OCI-LY1 (cell line): ENCODE measurements at regions not wholly inside any gene's neighbourhood (a gene's known extent, or its start where the extent isn't known, plus 50 kb on each side); places are given as distances from the start of the nearest gene placed in this dataset.

Experiments used
- H2AFZ ChIP-seq: fragments of 200-600 bp; sonication (generic), shearing (Covaris generic); 2 replicates; pipeline ENCODE4 v1.6.0; 2014; ENCODE audit warnings: antibody characterized with exemption, mild to moderate bottlenecking, low read length
- H3F3A ChIP-seq: fragments of 200-600 bp; sonication (generic), shearing (Covaris generic); 2 replicates; pipeline ENCODE4 v1.6.0; 2014; ENCODE audit warnings: mild to moderate bottlenecking, antibody characterized with exemption, low read length, moderate library complexity; ENCODE audit not compliant: insufficient read depth
- H3K27ac ChIP-seq: fragments of 200-600 bp; sonication (generic); 2 replicates; pipeline ENCODE4 v1.5.1; 2014; ENCODE audit warnings: low read length, mixed run types, mild to moderate bottlenecking, low read depth; ENCODE audit not compliant: poor library complexity, severe bottlenecking
- H3K27me3 ChIP-seq: fragments of 200-600 bp; sonication (generic); 2 replicates; pipeline ENCODE4 v1.6.0; 2014; ENCODE audit warnings: antibody characterized with exemption, mild to moderate bottlenecking, low read length, moderate library complexity; ENCODE audit not compliant: insufficient read depth
- H3K36me3 ChIP-seq: fragments of 200-600 bp; sonication (generic); 2 replicates; pipeline ENCODE4 v1.6.1; 2014; ENCODE audit warnings: mild to moderate bottlenecking, antibody characterized with exemption, low read length, moderate library complexity, mixed read lengths; ENCODE audit not compliant: insufficient read depth
- H3K4me1 ChIP-seq: fragments of 200-600 bp; sonication (generic); 2 replicates; pipeline ENCODE4 v1.5.1; 2014; ENCODE audit warnings: mild to moderate bottlenecking, low read length, moderate library complexity; ENCODE audit not compliant: insufficient read depth, severe bottlenecking
- H3K4me2 ChIP-seq: fragments of 200-600 bp; sonication (generic), shearing (Covaris generic); 2 replicates; pipeline ENCODE4 v1.6.1; 2014; ENCODE audit warnings: low read length
- H3K4me3 ChIP-seq: fragments of 200-600 bp; sonication (generic); 2 replicates; pipeline ENCODE4 v1.5.1; 2014; ENCODE audit warnings: low read length, low read depth, mild to moderate bottlenecking, mixed read lengths; ENCODE audit not compliant: poor library complexity, severe bottlenecking
- H3K79me2 ChIP-seq: fragments of 200-600 bp; shearing (Covaris generic); 2 replicates; pipeline ENCODE4 v1.6.1; 2016; ENCODE audit warnings: mixed run types, low read length, mixed read lengths; ENCODE audit not compliant: insufficient read depth
- H3K9ac ChIP-seq: fragments of 200-600 bp; sonication (generic), shearing (Covaris generic); 2 replicates; pipeline ENCODE4 v1.6.1; 2014; ENCODE audit warnings: mild to moderate bottlenecking, low read length, mixed read lengths
- H3K9me2 ChIP-seq: fragments of 200-600 bp; sonication (generic), shearing (Covaris generic); 2 replicates; pipeline ENCODE4 v1.6.1; 2014; ENCODE audit warnings: low read depth, mild to moderate bottlenecking, low read length, mixed read lengths
- H3K9me3 ChIP-seq: fragments of 200-600 bp; shearing (Covaris generic); 2 replicates; pipeline ENCODE4 v1.6.1; 2014; ENCODE audit warnings: low read length, mixed read lengths
- H4K20me1 ChIP-seq: fragments of 200-600 bp; sonication (generic), shearing (Covaris generic); 2 replicates; pipeline ENCODE4 v1.6.0; 2016; ENCODE audit warnings: mild to moderate bottlenecking, low read length; ENCODE audit not compliant: insufficient read depth
- EZH2 ChIP-seq: fragments of 200-600 bp; sonication (generic), shearing (Covaris generic); IDR thresholded peaks from 2 replicates; pipeline ENCODE4 v1.8.0; 2017; ENCODE audit warnings: borderline replicate concordance, mixed run types, mild to moderate bottlenecking, antibody characterized with exemption, low read length, moderate library complexity, mixed read lengths
- TF ChIP-seq, protein P1 (sequence below): fragments of 200-600 bp; sonication (generic), shearing (Covaris generic); IDR thresholded peaks from 2 replicates; pipeline ENCODE4 v1.5.1; 2017; ENCODE audit warnings: mild to moderate bottlenecking, antibody characterized with exemption, low read length, moderate library complexity, mixed read lengths

DNA sequence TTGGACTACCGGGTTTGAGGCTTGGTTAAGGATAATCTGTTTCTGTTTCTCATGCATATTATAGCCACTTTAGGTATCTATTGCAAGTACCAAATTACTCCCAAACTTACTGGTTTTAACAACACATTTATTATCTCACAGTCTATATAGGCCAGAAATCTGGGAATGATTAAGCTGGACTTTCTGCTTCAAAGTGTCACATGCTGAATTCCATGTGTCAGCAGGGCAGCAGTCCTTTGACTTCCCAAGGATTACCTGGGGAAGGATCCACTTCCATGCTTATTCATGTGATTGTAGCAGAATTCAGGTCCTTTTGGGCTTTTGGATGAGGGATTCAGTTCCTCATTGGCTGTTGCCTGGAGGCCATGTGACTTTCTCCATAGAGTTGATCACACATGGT, 349.0 kb upstream of the TRAM1L1 start:
- no peaks in the 10 kb centered on the region for H3K9me3 ChIP-seq
- H3K4me3 ChIP-seq: no peak overlapping the region
- no peaks in the 10 kb centered on the region for H3K79me2 ChIP-seq
- H2AFZ ChIP-seq: no peak overlapping the region
- no peaks in the 10 kb centered on the region for H3K4me1 ChIP-seq
- no peaks in the 10 kb centered on the region for H3K36me3 ChIP-seq
- no peaks in the 10 kb centered on the region for H3F3A ChIP-seq
- no peaks in the 10 kb centered on the region for H3K9me2 ChIP-seq
- no peaks in the 10 kb centered on the region for H3K27me3 ChIP-seq
- no peak overlapping the region for H3K27ac ChIP-seq
- no peaks in the 10 kb centered on the region for H4K20me1 ChIP-seq
- no peak overlapping the region for H3K4me2 ChIP-seq
- H3K9ac ChIP-seq: no peak overlapping the region
- TF ChIP-seq, protein P1, sequence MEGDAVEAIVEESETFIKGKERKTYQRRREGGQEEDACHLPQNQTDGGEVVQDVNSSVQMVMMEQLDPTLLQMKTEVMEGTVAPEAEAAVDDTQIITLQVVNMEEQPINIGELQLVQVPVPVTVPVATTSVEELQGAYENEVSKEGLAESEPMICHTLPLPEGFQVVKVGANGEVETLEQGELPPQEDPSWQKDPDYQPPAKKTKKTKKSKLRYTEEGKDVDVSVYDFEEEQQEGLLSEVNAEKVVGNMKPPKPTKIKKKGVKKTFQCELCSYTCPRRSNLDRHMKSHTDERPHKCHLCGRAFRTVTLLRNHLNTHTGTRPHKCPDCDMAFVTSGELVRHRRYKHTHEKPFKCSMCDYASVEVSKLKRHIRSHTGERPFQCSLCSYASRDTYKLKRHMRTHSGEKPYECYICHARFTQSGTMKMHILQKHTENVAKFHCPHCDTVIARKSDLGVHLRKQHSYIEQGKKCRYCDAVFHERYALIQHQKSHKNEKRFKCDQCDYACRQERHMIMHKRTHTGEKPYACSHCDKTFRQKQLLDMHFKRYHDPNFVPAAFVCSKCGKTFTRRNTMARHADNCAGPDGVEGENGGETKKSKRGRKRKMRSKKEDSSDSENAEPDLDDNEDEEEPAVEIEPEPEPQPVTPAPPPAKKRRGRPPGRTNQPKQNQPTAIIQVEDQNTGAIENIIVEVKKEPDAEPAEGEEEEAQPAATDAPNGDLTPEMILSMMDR: no peak
- no peak for TF ChIP-seq EZH2

DNA sequence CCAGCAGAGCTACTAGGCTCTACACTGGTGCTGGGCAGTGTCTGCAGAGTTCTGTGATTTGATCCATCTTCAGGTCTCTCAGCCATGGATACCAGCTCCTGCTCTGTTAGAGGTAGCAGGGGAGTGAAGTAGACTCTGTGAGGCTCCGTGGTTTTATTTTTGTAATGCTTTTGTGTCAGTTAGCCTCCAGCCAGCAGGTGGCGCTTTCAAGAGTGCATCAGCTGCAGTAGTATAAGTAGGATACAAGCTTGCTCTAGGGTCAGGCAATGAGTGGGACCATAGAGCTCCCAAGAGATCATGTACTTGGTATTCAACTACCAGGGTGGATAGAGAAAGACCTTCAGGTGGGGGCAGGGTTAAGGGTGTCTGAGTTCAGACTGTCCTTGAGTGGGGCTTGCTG, 362.5 kb upstream of the TRAM1L1 start:
- H3K4me2 ChIP-seq: no peak overlapping the region
- H4K20me1 ChIP-seq: no peaks in the 10 kb centered on the region
- H3K79me2 ChIP-seq: no peaks in the 10 kb centered on the region
- H3K9me3 ChIP-seq: no peaks in the 10 kb centered on the region
- no peaks in the 10 kb centered on the region for H3F3A ChIP-seq
- TF ChIP-seq, protein P1: peak; percentile 60
- TF ChIP-seq EZH2: no peak
- no peak overlapping the region for H3K4me3 ChIP-seq
- H3K9me2 ChIP-seq: no peaks in the 10 kb centered on the region
- H3K27me3 ChIP-seq: no peaks in the 10 kb centered on the region
- H2AFZ ChIP-seq: no peak overlapping the region
- H3K36me3 ChIP-seq: no peaks in the 10 kb centered on the region
- H3K4me1 ChIP-seq: no peaks in the 10 kb centered on the region
- no peak overlapping the region for H3K9ac ChIP-seq
- H3K27ac ChIP-seq: no peak overlapping the region

DNA sequence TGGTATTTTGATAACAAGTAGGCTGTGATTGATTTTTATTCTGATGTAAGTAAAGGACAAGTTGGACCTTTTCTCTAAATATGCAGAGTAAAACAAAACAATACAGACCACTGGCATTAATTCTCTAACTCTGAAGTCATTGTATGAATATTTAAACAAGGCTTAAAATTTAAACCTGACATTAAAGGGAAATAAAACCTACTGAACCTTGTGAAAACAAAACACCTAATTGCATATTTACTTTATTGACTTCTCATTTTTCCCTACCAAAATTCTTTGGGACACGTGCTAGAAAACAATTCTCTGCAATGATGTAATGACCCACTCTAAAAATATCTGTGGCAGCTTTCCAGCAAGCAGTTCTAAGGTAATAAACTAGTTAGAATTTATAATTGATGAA, 369.7 kb upstream of the TRAM1L1 start:
- no peaks in the 10 kb centered on the region for H3K36me3 ChIP-seq

More for the DNA sequence above, 369.7 kb upstream of the TRAM1L1 start:
- Histone ChIP-seq H3F3A (no peaks in the 10 kb centered on the region), H3K27me3 (no peaks in the 10 kb centered on the region), H4K20me1 (no peaks in the 10 kb centered on the region), H3K9me2 (no peaks in the 10 kb centered on the region), H3K4me3 (no peak overlapping the region), H3K9ac (no peak overlapping the region), H2AFZ (no peak overlapping the region), H3K27ac (no peak overlapping the region), H3K79me2 (no peaks in the 10 kb centered on the region), H3K9me3 (no peaks in the 10 kb centered on the region), H3K4me2 (no peak overlapping the region), H3K4me1 (no peaks in the 10 kb centered on the region)
- TF ChIP-seq, protein P1: no peak
- TF ChIP-seq EZH2: no peak
